ENCODE measurements at regions not wholly inside any gene's neighbourhood (a gene's known extent, or its start where the extent isn't known, plus 50 kb on each side); places are given as distances from the start of the nearest gene placed in this dataset.
A peak's percentile ranks its signal among the peaks of the same experiment; 100 is the strongest.

DNA sequence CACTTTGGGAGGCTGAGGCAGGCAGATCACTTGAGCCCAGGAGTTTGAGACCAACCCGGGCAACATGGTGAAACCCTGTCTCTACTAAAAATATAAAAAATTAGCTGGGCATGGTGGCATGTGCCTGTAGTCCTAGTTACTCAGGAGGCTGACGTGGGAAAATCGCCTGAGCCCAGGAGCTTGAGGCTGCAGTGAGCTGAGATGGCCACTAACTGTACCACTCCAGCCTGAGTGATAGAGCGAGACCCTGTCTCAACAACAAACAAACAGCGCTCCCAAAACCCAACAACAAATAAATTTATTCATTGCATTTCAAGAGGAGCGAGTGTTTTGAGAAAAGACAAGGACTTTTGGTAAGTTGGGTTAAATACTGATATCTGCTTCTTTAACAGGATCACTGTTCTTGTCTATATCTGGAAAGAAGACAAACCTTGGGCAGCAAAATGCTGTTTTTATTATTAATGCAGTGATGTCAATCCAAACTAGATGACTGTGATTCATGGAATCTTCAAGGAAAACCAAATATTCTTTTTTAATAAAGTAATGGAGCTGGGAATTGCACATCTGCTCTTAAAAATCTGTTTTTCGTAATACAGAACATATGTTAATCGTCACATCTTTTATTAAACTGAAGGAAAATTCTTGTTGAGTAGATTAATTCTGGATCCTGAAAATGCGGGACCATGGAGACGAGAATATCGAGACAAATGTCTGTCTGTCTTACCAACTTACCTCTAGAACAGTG, 90.8 kb upstream of the LIMCH1 start:
- no peak for DNase-seq
- H3K4me3 ChIP-seq = no peak overlapping the region

GRCh38 chr4:41448934-41449333, 89.0 kb upstream of the LIMCH1 start:
- DNase-seq = peak; percentile 72
- peaks cover 0 to 3% (median 0%) of the 10 kb centered on the region in 4 donors for H3K4me1 ChIP-seq
- H3K9me3 ChIP-seq = no peaks in the 10 kb centered on the region
- H3K27me3 ChIP-seq = no peaks in the 10 kb centered on the region
- H3K27ac ChIP-seq = no peak overlapping the region
- H3K4me3 ChIP-seq = no peak overlapping the region
- WGBS, 2 donors = 70 to 75% methylated on average over 7 of the region's 7 CpGs
- TF ChIP-seq CTCF (IDR thresholded peaks at IDR 0.05) (no peak), EP300 (IDR thresholded peaks at IDR 0.05) (no peak), POLR2AphosphoS5 (IDR thresholded peaks at IDR 0.05) (no peak), POLR2A (IDR thresholded peaks at IDR 0.05) (no peak)
- no peaks in the 10 kb centered on the region for H3K36me3 ChIP-seq
- intact Hi-C loops (cut with DNase I) = no loop called here

More for the DNA sequence above, 90.8 kb upstream of the LIMCH1 start:
- Histone ChIP-seq H3K9me3 (no peaks in the 10 kb centered on the region), H3K27me3 (no peaks in the 10 kb centered on the region), H3K36me3 (no peaks in the 10 kb centered on the region), H3K27ac (no peak overlapping the region), H3K4me1 (peaks cover 0 to 3% (median 0%) of the 10 kb centered on the region in 4 donors)
- intact Hi-C loops (cut with DNase I) = no loop called here
- WGBS, 2 donors = 94 to 95% methylated on average over 11 of the region's 11 CpGs
- TF ChIP-seq POLR2AphosphoS5 (IDR thresholded peaks at IDR 0.05) (no peak), EP300 (IDR thresholded peaks at IDR 0.05) (no peak), CTCF (IDR thresholded peaks at IDR 0.05) (no peak), POLR2A (IDR thresholded peaks at IDR 0.05) (no peak)

DNA sequence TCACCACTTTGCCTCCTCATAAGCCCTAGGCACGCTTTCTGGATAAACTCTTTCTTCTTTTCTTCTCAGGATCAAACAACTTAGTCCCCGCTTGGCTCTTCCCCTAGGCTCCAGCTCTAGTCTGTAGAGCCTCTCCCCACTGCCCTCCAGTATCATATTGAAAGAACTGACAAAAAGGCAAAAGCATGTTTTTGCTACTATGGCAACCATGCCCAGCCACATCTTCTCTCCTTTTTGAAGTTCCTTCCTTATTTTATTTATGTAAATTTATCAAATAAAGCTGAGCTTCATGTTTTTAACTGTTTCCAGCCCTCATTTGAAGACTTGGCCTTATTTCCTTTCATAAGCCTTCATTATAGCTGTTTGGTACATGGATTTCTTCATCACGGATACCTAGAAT, 86.0 kb upstream of the LIMCH1 start:
- H3K36me3 ChIP-seq = no peaks in the 10 kb centered on the region
- 92 to 93% methylated on average over 3 of the region's 3 CpGs for WGBS, 2 donors
- H3K27me3 ChIP-seq = no peaks in the 10 kb centered on the region
- no peak overlapping the region for H3K4me3 ChIP-seq
- no peak overlapping the region for H3K27ac ChIP-seq
- H3K9me3 ChIP-seq = no peaks in the 10 kb centered on the region
- H3K4me1 ChIP-seq = peaks cover 0 to 3% (median 0%) of the 10 kb centered on the region in 4 donors
- intact Hi-C loops (cut with DNase I) = no loop called here
- TF ChIP-seq EP300 (IDR thresholded peaks at IDR 0.05) (no peak), POLR2A (IDR thresholded peaks at IDR 0.05) (no peak), CTCF (IDR thresholded peaks at IDR 0.05) (no peak), POLR2AphosphoS5 (IDR thresholded peaks at IDR 0.05) (no peak)
- no peak for DNase-seq

GRCh38 chr4:41452484-41453225, 85.3 kb upstream of the LIMCH1 start:
- H3K9me3 ChIP-seq = no peaks in the 10 kb centered on the region
- H3K4me1 ChIP-seq = peaks cover 0 to 3% (median 0%) of the 10 kb centered on the region in 4 donors
- intact Hi-C loops (cut with DNase I) = no loop called here
- no peak for DNase-seq
- no peak overlapping the region for H3K27ac ChIP-seq
- no peaks in the 10 kb centered on the region for H3K36me3 ChIP-seq
- TF ChIP-seq EP300 (IDR thresholded peaks at IDR 0.05) (no peak), CTCF (IDR thresholded peaks at IDR 0.05) (no peak), POLR2AphosphoS5 (IDR thresholded peaks at IDR 0.05) (no peak), POLR2A (IDR thresholded peaks at IDR 0.05) (no peak)
- H3K4me3 ChIP-seq = no peak overlapping the region
- no peaks in the 10 kb centered on the region for H3K27me3 ChIP-seq
- 75 to 85% methylated on average over 6 of the region's 6 CpGs for WGBS, 2 donors

Data from sigmoid colon (tissue), 6 donors.